HAP-1 (cell line): ENCODE measurements at regions not wholly inside any gene's neighbourhood (a gene's known extent, or its start where the extent isn't known, plus 50 kb on each side); places are given as distances from the start of the nearest gene placed in this dataset.
"Not testable (repeated sequence)": the region's sequence is repeated elsewhere in the genome, so short reads cannot be mapped to it uniquely, and the experiment has no call there.

Experiments
- DNase-seq, 2 experiments: peaks; one replicate each; pipeline ENCODE4 v3.0.0-alpha.2; 2016 to 2020; ENCODE audit warnings: low spot score in 2 of 2
- H3K27me3 ChIP-seq: fragments of 250-450 bp; sonication (Bioruptor Pico); 2 replicates; pipeline ENCODE4 v1.5.1; 2020; ENCODE audit warnings: low read depth, mild to moderate bottlenecking, moderate library complexity
- H3K36me3 ChIP-seq: fragments of 250-450 bp; sonication (Bioruptor Pico); replicated peaks from 2 replicates; pipeline ENCODE4 v1.5.1; 2020; ENCODE audit warnings: mild to moderate bottlenecking
- H3K4me1 ChIP-seq: fragments of 250-450 bp; sonication (Bioruptor Pico); 2 replicates; pipeline ENCODE4 v1.5.1; 2020; ENCODE audit warnings: mild to moderate bottlenecking
- H3K4me3 ChIP-seq: fragments of 250-450 bp; sonication (Bioruptor Pico); 2 replicates; pipeline ENCODE4 v1.5.1; 2020; ENCODE audit warnings: mild to moderate bottlenecking, moderate library complexity
- H3K9me3 ChIP-seq: fragments of 250-450 bp; sonication (Bioruptor Pico); 2 replicates; pipeline ENCODE4 v1.5.1; 2020; ENCODE audit warnings: mild to moderate bottlenecking, moderate library complexity
- in situ Hi-C: fragments of 300-500 bp; cut with MboI; formaldehyde crosslinking; loops from 3 replicates; pipeline ENCODE4 v1.14.3; 2020; ENCODE audit warnings: low sequenced_read_pairs, inconsistent platforms, mixed read lengths

GRCh38 chr7:106591146-106591545, 69.8 kb downstream of the CCDC71L start:
- in situ Hi-C loops: no loop called here
- Histone ChIP-seq H3K36me3 (no peaks in the 10 kb centered on the region), H3K4me3 (no peak overlapping the region), H3K27me3 (no peaks in the 10 kb centered on the region), H3K9me3 (no peaks in the 10 kb centered on the region), H3K4me1 (peaks cover 2% of the 10 kb centered on the region)
- DNase-seq: no peak

- no peaks in the 10 kb centered on the region for H3K36me3 ChIP-seq
- H3K4me1 ChIP-seq: no peaks in the 10 kb centered on the region
- H3K9me3 ChIP-seq: no peaks in the 10 kb centered on the region
- H3K4me3 ChIP-seq: no peak overlapping the region
- DNase-seq: no peak
- in situ Hi-C loops: no loop called here
- no peaks in the 10 kb centered on the region for H3K27me3 ChIP-seq
Measured at GRCh38 chr7:106590209-106590816, 70.6 kb downstream of the CCDC71L start.

GRCh38 chr7:106589198-106589879, 71.6 kb downstream of the CCDC71L start:
- H3K4me1 ChIP-seq: no peaks in the 10 kb centered on the region
- DNase-seq: no peak
- in situ Hi-C loops: no loop called here
- no peaks in the 10 kb centered on the region for H3K36me3 ChIP-seq
- H3K27me3 ChIP-seq: no peaks in the 10 kb centered on the region
- no peak overlapping the region for H3K4me3 ChIP-seq
- H3K9me3 ChIP-seq: no peaks in the 10 kb centered on the region

- in situ Hi-C loops: no loop called here
- H3K27me3 ChIP-seq: no peaks in the 10 kb centered on the region
- no peak for DNase-seq
- no peak overlapping the region for H3K4me3 ChIP-seq
- H3K4me1 ChIP-seq: no peaks in the 10 kb centered on the region
- no peaks in the 10 kb centered on the region for H3K36me3 ChIP-seq
- H3K9me3 ChIP-seq: peaks cover under 1% of the 10 kb centered on the region; the same call in 1 of the 2 replicates
Measured at GRCh38 chr7:106588422-106589197, 72.3 kb downstream of the CCDC71L start.

- Histone ChIP-seq H3K4me3 (no peak overlapping the region), H3K4me1 (no peaks in the 10 kb centered on the region), H3K27me3 (no peaks in the 10 kb centered on the region), H3K36me3 (no peaks in the 10 kb centered on the region), H3K9me3 (peaks cover 3% of the 10 kb centered on the region; the same call in 1 of the 2 replicates)
- DNase-seq: no peak
- in situ Hi-C loops: no loop called here
Measured at GRCh38 chr7:106584914-106585759, 75.8 kb downstream of the CCDC71L start.

GRCh38 chr7:106583706-106584690, 77.0 kb downstream of the CCDC71L start:
- no peaks in the 10 kb centered on the region for H3K27me3 ChIP-seq
- H3K4me3 ChIP-seq: no peak overlapping the region
- no peaks in the 10 kb centered on the region for H3K4me1 ChIP-seq
- in situ Hi-C loops: no loop called here
- no peak for DNase-seq
- H3K9me3 ChIP-seq: peaks cover 3% of the 10 kb centered on the region; the same call in 1 of the 2 replicates
- no peaks in the 10 kb centered on the region for H3K36me3 ChIP-seq

- Histone ChIP-seq H3K4me3 (no peak overlapping the region), H3K9me3 (peaks cover 3% of the 10 kb centered on the region; the same call in 1 of the 2 replicates), H3K27me3 (no peaks in the 10 kb centered on the region), H3K36me3 (no peaks in the 10 kb centered on the region), H3K4me1 (no peaks in the 10 kb centered on the region)
- in situ Hi-C loops: no loop called here
- DNase-seq: no peak
Measured at GRCh38 chr7:106583100-106583499, 77.9 kb downstream of the CCDC71L start.

GRCh38 chr7:106582365-106582764, 78.6 kb downstream of the CCDC71L start:
- DNase-seq: no peak
- Histone ChIP-seq H3K36me3 (no peaks in the 10 kb centered on the region), H3K4me3 (no peak overlapping the region), H3K4me1 (no peaks in the 10 kb centered on the region), H3K9me3 (peaks cover 3% of the 10 kb centered on the region; the same call in 1 of the 2 replicates), H3K27me3 (no peaks in the 10 kb centered on the region)
- in situ Hi-C loops: no loop called here

GRCh38 chr7:106579086-106579485, 81.9 kb downstream of the CCDC71L start:
- H3K27me3 ChIP-seq, H3K4me3 ChIP-seq, H3K36me3 ChIP-seq, H3K9me3 ChIP-seq, DNase-seq, in situ Hi-C loops, H3K4me1 ChIP-seq: not testable (repeated sequence)

GRCh38 chr7:106575138-106575823, 85.7 kb downstream of the CCDC71L start:
- H3K9me3 ChIP-seq: no peaks in the 10 kb centered on the region
- in situ Hi-C loops: no loop called here

GRCh38 chr7:106573738-106574137, 87.2 kb downstream of the CCDC71L start:
- in situ Hi-C loops: no loop called here
- H3K9me3 ChIP-seq: no peaks in the 10 kb centered on the region
- no peaks in the 10 kb centered on the region for H3K27me3 ChIP-seq

More at GRCh38 chr7:106575138-106575823, 85.7 kb downstream of the CCDC71L start:
- Histone ChIP-seq H3K36me3 (no peaks in the 10 kb centered on the region), H3K27me3 (no peaks in the 10 kb centered on the region), H3K4me1 (no peaks in the 10 kb centered on the region), H3K4me3 (no peak overlapping the region)
- DNase-seq: no peak

GRCh38 chr7:106573125-106573663, 87.8 kb downstream of the CCDC71L start:
- H3K27me3 ChIP-seq: no peaks in the 10 kb centered on the region
- H3K4me3 ChIP-seq: no peak overlapping the region
- DNase-seq: no peak
- peaks cover 10% of the 10 kb centered on the region for H3K4me1 ChIP-seq
- in situ Hi-C loops: no loop called here
- H3K9me3 ChIP-seq: no peaks in the 10 kb centered on the region
- no peaks in the 10 kb centered on the region for H3K36me3 ChIP-seq

More at GRCh38 chr7:106573738-106574137, 87.2 kb downstream of the CCDC71L start:
- no peak for DNase-seq
- H3K36me3 ChIP-seq: no peaks in the 10 kb centered on the region
- H3K4me1 ChIP-seq: peaks cover 7% of the 10 kb centered on the region
- no peak overlapping the region for H3K4me3 ChIP-seq
